Astrocyte of the cerebellum (primary cell): ENCODE measurements at regions not wholly inside any gene's neighbourhood (a gene's known extent, or its start where the extent isn't known, plus 50 kb on each side); places are given as distances from the start of the nearest gene placed in this dataset.

Source experiments
- DNase-seq: peaks from one replicate; pipeline ENCODE4 v3.0.0-alpha.2; 2011; ENCODE audit warnings: low read depth
- H3K4me3 ChIP-seq: 2 replicates; pipeline ENCODE4 v1.5.1; 2011; ENCODE audit warnings: mild to moderate bottlenecking, low read depth, low read length, moderate library complexity
- CTCF ChIP-seq: IDR thresholded peaks from 2 replicates; pipeline ENCODE4 v1.5.1; 2012; ENCODE audit warnings: low read length, low read depth, moderate library complexity, mild to moderate bottlenecking; ENCODE audit errors: missing control alignments
- in situ Hi-C: cut with HindIII; loops from 2 replicates; pipeline ENCODE4 v1.10.0; 2017; ENCODE audit warnings: low sequenced_read_pairs

- no peak overlapping the region for H3K4me3 ChIP-seq
- no peak for DNase-seq
- in situ Hi-C loops = no loop called here
- no peak for TF ChIP-seq CTCF
Measured at GRCh38 chr5:159734366-159734765, 181.9 kb upstream of the ADRA1B start.

GRCh38 chr5:159735036-159735435 is 181.2 kb upstream of the ADRA1B start:
- H3K4me3 ChIP-seq = no peak overlapping the region
- no peak for TF ChIP-seq CTCF
- DNase-seq = no peak
- in situ Hi-C loops = no loop called here

- DNase-seq = no peak
- in situ Hi-C loops = no loop called here
- H3K4me3 ChIP-seq = no peak overlapping the region
- no peak for TF ChIP-seq CTCF
Measured at GRCh38 chr5:159735749-159736660, 180.3 kb upstream of the ADRA1B start.

GRCh38 chr5:159736844-159737243 is 179.4 kb upstream of the ADRA1B start:
- no peak for DNase-seq
- in situ Hi-C loops = no loop called here
- no peak overlapping the region for H3K4me3 ChIP-seq
- TF ChIP-seq CTCF = no peak

- in situ Hi-C loops = no loop called here
- TF ChIP-seq CTCF = no peak
- DNase-seq = no peak
- no peak overlapping the region for H3K4me3 ChIP-seq
Measured at GRCh38 chr5:159737263-159737662, 179.0 kb upstream of the ADRA1B start.

GRCh38 chr5:159741829-159742322 is 174.4 kb upstream of the ADRA1B start:
- TF ChIP-seq CTCF = no peak
- no peak for DNase-seq
- in situ Hi-C loops = no loop called here
- no peak overlapping the region for H3K4me3 ChIP-seq
